ENCODE measurements at regions not wholly inside any gene's neighbourhood (a gene's known extent, or its start where the extent isn't known, plus 50 kb on each side); places are given as distances from the start of the nearest gene placed in this dataset.
"Not testable (repeated sequence)": the region's sequence is repeated elsewhere in the genome, so short reads cannot be mapped to it uniquely, and the experiment has no call there.

DNA sequence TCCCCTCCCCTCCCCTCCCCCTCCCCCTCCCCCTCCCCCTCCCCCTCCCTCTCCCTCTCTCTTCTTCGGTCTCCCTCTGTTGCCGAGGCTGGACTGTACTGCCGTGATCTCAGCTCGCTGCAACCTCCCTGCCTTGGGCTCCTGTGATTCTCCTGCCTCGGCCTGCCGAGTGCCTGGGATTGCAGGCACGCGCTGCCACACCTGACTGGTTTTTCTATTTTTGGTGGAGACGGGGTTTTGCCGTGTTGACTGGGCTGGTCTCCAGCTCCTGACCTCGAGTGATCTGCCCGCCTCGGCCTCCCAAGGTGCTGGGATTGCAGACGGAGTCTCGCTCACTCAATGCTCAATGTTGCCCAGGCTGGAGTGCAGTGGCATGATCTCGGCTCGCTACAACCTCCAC is 78.8 kb upstream of the ARMCX2 start:
- H3K4me3 ChIP-seq (replicated peaks in 1 of 3; ENCODE audit: low read depth in 2 of 3, low read length in 3 of 3); H3K27me3 Mint-ChIP-seq (ENCODE audit: low read depth in 3 of 3); H3K9me3 ChIP-seq (replicated peaks in 1 of 2; ENCODE audit: control insufficient read depth in 1 of 2, insufficient read depth in 1 of 2, low read length in 2 of 2); H4K20me1 ChIP-seq (ENCODE audit: insufficient read depth, low read length); intact Hi-C loops (cut with micrococcal nuclease); H3K9me3 Mint-ChIP-seq; H2AFZ ChIP-seq (ENCODE audit: insufficient read depth, low read depth, low read length, poor library complexity, severe bottlenecking); H3K27ac Mint-ChIP-seq; H3K27me3 ChIP-seq (ENCODE audit: control insufficient read depth in 2 of 2, insufficient read depth in 2 of 2, low read length in 2 of 2); H3K4me1 ChIP-seq (ENCODE audit: control insufficient read depth in 1 of 2, insufficient read depth in 2 of 2, low read length in 2 of 2); H3K9ac ChIP-seq (ENCODE audit: insufficient read depth, low read length, poor library complexity, severe bottlenecking); H3K27ac ChIP-seq (ENCODE audit: low read depth in 1 of 2, low read length in 2 of 2); H3K4me3 Mint-ChIP-seq; H3K4me2 ChIP-seq (replicated peaks; ENCODE audit: extremely low read depth, low read length, poor library complexity, severe bottlenecking); H3K79me2 ChIP-seq (ENCODE audit: insufficient read depth, low read length); DNase-seq; H3K4me1 Mint-ChIP-seq; H3K36me3 Mint-ChIP-seq; H3K36me3 ChIP-seq (replicated peaks in 1 of 2; ENCODE audit: control insufficient read depth in 1 of 2, insufficient read depth in 2 of 2, low read length in 2 of 2): not testable (repeated sequence)
- no CpG with 5 or more reads among the region's 17 CpGs for WGBS (ENCODE audit: insufficient coverage)

DNA sequence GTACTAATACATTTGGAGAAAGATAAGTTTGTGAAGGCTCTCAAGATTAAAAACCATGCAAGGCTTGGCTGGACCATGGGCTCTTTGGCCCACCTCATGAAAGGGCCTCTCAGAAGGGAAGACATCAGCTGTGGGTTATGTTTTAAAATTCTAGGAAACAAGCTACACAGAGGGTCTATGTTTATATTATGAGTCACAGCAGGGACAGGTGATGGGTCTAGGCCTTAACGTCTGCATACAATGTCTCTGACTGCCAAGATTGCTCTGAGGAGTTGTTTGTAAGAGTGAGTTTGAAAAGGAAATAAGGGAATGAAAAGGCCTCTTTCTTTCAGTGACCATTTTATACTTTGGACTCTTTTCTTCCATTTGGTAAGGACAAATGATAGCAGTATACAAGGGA is 77.0 kb upstream of the ARMCX2 start:
- H3K27me3 ChIP-seq (ENCODE audit: control insufficient read depth in 2 of 2, insufficient read depth in 2 of 2, low read length in 2 of 2): peaks cover 0 to 2% of the 10 kb centered on the region in 2 donors
- peaks cover 0 to 4% (median 1%) of the 10 kb centered on the region in 3 donors for H3K27me3 Mint-ChIP-seq (ENCODE audit: low read depth in 3 of 3)
- no peak overlapping the region for H3K4me2 ChIP-seq (replicated peaks; ENCODE audit: extremely low read depth, low read length, poor library complexity, severe bottlenecking)
- no peaks in the 10 kb centered on the region for H3K9me3 ChIP-seq (replicated peaks in 1 of 2; ENCODE audit: control insufficient read depth in 1 of 2, insufficient read depth in 1 of 2, low read length in 2 of 2)
- no peak overlapping the region for H3K27ac Mint-ChIP-seq
- H2AFZ ChIP-seq (ENCODE audit: insufficient read depth, low read depth, low read length, poor library complexity, severe bottlenecking): no peak overlapping the region
- no peak overlapping the region for H3K4me3 Mint-ChIP-seq
- no peaks in the 10 kb centered on the region for H3K36me3 ChIP-seq (replicated peaks in 1 of 2; ENCODE audit: control insufficient read depth in 1 of 2, insufficient read depth in 2 of 2, low read length in 2 of 2)
- H3K36me3 Mint-ChIP-seq: no peaks in the 10 kb centered on the region
- no peaks in the 10 kb centered on the region for H4K20me1 ChIP-seq (ENCODE audit: insufficient read depth, low read length)
- H3K27ac ChIP-seq (ENCODE audit: low read depth in 1 of 2, low read length in 2 of 2): no peak overlapping the region
- DNase-seq: no peak
- no CpG with 5 or more reads among the region's 1 CpG for WGBS (ENCODE audit: insufficient coverage)
- H3K4me1 Mint-ChIP-seq: no peaks in the 10 kb centered on the region
- no peaks in the 10 kb centered on the region for H3K4me1 ChIP-seq (ENCODE audit: control insufficient read depth in 1 of 2, insufficient read depth in 2 of 2, low read length in 2 of 2)
- no peaks in the 10 kb centered on the region for H3K79me2 ChIP-seq (ENCODE audit: insufficient read depth, low read length)
- peaks cover 0 to 5% (median 2%) of the 10 kb centered on the region in 7 donors for H3K9me3 Mint-ChIP-seq
- TF ChIP-seq, protein P1, sequence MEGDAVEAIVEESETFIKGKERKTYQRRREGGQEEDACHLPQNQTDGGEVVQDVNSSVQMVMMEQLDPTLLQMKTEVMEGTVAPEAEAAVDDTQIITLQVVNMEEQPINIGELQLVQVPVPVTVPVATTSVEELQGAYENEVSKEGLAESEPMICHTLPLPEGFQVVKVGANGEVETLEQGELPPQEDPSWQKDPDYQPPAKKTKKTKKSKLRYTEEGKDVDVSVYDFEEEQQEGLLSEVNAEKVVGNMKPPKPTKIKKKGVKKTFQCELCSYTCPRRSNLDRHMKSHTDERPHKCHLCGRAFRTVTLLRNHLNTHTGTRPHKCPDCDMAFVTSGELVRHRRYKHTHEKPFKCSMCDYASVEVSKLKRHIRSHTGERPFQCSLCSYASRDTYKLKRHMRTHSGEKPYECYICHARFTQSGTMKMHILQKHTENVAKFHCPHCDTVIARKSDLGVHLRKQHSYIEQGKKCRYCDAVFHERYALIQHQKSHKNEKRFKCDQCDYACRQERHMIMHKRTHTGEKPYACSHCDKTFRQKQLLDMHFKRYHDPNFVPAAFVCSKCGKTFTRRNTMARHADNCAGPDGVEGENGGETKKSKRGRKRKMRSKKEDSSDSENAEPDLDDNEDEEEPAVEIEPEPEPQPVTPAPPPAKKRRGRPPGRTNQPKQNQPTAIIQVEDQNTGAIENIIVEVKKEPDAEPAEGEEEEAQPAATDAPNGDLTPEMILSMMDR (IDR thresholded peaks at IDR 0.05): no peak
- H3K4me3 ChIP-seq (replicated peaks in 1 of 3; ENCODE audit: low read depth in 2 of 3, low read length in 3 of 3): no peak overlapping the region
- intact Hi-C loops (cut with micrococcal nuclease): no loop called here
- no peak overlapping the region for H3K9ac ChIP-seq (ENCODE audit: insufficient read depth, low read length, poor library complexity, severe bottlenecking)
